GM19328 (cell line): ENCODE measurements at regions not wholly inside any gene's neighbourhood (a gene's known extent, or its start where the extent isn't known, plus 50 kb on each side); places are given as distances from the start of the nearest gene placed in this dataset.

Experiments used
- ATAC-seq: cut with Tn5 transposase; IDR thresholded peaks from one replicate; pipeline ENCODE4 v1.9.1; 2021; ENCODE audit warnings: mild to moderate bottlenecking, moderate library complexity; ENCODE audit not compliant: unreplicated experiment

DNA sequence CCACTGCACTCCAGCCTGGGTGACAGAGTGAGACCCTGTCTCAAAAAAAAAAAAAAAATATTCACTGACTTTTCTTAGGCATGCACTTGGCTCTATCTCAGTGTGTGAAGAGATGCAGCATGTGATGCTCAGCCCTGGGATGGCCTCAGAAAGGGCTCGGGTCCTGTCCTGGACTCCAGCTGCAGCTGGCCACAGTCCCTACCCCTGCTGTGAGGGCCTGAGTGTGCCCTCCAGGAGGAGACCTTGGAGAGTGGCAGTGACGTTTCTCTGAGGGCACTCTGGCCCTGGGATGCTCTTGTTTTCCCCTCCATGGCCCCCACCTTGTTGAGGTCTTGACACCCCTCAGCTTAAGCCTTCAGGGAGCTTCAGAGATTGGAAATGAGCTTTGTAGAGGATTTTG is 81.9 kb upstream of the POU3F1 start:
- no peak for ATAC-seq

GRCh38 chr1:38127428-38127827 is 80.8 kb upstream of the POU3F1 start:
- ATAC-seq = no peak

DNA sequence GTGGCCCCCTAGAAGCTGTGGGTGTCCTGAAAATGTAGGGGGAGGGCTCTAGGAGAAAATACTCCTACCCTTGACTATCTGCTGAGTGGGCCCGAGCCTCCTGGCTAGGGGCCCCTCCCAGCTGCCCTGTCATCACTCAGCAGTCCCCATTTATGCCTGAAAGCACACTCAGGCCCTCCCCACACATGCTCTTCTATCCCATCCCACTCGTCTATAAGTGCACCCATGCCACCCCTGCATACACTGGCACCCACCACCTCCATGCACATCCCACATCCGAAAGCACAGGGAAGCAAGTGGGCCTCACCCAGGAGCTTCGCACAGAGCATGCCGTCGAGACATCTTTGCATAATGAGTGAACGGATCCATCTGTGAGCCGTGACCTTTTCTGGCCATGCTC is 80.4 kb upstream of the POU3F1 start:
- ATAC-seq = no peak

GRCh38 chr1:38125837-38126520 is 79.4 kb upstream of the POU3F1 start:
- no peak for ATAC-seq

- ATAC-seq = no peak
Observed at GRCh38 chr1:38125016-38125415, 78.4 kb upstream of the POU3F1 start.

DNA sequence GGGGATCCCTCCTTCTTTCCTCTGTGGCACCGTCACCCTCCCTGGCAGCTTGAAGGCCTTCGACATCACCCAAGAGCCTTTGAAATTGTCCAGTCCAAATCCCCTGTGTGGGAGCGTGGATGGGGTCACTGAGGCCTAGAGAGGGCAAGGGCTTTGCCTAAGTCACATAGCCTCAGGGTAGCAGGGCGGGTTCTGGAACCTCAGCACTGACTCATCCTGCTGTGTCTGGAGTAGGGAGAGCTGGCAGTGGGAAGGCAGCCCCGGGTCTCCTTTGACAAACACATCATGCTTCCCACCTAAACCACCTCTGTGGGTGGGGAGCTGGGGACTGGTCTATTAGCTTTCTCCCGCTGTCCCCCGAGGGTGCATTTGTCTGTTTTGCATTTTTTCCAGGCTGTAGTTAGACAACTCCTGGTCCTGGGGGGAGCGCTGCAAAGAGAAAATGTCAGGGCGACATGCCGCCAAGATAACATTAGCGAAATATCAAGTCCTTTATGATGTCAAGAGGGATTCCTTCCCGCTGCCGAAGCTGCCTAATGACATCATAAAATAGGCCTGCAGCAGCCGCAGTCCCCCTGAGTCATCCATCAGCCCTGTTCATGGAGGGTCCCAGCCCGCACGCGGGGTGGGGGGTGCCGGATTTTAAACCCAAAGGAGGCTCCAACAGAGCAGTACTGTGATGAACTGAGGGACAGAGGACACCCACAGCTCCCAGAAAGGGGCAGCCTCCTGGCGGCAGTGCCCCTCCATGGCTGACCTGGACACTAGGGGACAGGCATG is 77.0 kb upstream of the POU3F1 start:
- ATAC-seq = no peak

DNA sequence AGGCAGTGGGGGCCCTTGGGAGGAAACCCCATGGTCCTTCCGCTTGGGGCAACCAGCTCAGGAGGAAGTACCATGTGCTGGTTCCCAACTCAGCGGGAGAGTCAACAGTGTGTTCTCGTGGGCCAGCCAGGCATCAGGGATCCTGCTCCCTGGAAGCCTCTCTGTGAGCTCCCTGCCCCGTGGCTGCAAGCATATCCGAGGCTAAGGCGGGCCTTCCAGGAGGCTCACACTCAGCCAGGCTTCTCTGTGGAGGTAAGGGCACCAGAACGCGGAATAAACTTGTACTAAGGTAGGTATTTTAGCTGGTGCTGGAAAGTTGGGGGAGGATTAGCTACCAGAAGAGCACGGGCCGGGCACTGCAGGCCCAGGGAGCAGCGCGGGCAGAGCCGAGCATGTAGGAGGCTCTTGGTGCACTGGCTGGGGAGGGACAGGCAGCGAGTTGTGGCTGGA is 74.7 kb upstream of the POU3F1 start:
- ATAC-seq = no peak

- ATAC-seq = no peak
Observed at GRCh38 chr1:38120552-38121230, 74.1 kb upstream of the POU3F1 start.

DNA sequence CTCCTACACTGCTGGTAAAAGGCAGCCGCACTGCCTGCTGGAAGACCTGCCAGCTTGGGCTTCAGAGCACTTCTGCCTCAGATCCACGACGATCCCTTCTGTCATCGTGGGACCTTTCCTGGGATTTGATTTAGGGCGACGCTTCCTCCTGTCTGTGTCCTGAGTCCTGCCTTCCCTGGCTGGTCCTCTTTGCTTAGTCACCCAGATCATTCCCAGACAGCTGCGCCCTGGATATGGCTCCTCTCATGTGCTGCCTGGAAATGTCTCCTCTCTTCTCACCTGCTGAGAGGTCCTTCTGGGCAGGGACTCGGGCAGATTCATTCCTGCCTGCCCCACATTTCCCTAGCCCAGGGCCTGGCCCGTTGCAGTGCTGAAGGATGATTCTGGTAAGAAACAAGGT is 72.4 kb upstream of the POU3F1 start:
- ATAC-seq = no peak

DNA sequence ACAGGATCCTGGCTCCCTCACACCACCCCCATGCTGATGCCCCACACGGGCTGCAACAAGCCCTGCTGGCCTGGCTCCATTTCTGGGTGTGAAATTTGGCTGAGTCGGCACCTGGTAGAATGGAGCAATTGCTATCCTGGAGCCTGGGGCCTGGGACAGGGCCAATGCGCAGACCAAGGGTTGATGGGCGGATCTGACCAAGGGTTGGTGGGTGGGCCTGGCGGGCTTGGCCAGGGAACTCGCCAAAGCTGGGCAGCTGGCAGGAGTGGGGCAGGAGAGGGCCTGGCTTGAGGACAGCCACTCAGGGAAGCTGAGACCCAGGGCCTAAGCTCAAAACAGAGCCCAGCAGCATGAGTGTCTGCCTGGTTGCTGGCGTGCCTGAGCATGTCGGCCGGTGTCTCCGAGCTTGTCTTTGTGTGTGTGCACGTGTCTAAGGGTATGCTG is 70.9 kb upstream of the POU3F1 start:
- ATAC-seq = no peak

- ATAC-seq = no peak
Observed at GRCh38 chr1:38115682-38116202, 69.1 kb upstream of the POU3F1 start.

DNA sequence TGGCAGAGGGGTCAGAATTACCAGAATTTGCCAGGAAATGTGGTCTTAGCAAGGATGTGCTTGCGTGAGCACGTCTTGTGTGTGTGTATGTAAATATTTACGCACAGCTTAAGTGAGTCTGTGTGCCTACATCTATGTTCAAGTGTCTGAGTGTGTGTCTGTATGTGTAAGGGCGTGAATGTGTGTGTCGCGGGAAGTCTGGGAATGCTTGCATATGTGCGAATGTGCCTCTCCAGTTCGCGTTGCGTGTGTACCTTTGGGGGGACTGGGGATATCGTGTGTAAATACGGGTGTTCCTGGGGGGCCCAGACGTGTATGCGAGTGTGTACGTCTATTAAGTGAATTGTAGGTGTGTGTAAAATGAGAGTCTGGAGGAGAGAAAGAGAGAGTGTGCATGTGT is 68.6 kb upstream of the POU3F1 start:
- ATAC-seq = no peak

GRCh38 chr1:38114241-38115026 is 67.8 kb upstream of the POU3F1 start:
- ATAC-seq = no peak

GRCh38 chr1:38113159-38113666 is 66.6 kb upstream of the POU3F1 start:
- ATAC-seq = no peak

- no peak for ATAC-seq
Observed at GRCh38 chr1:38111589-38111988, 65.0 kb upstream of the POU3F1 start.

GRCh38 chr1:38105267-38105666 is 58.7 kb upstream of the POU3F1 start:
- ATAC-seq = no peak

GRCh38 chr1:38102636-38103035 is 56.0 kb upstream of the POU3F1 start:
- no peak for ATAC-seq

GRCh38 chr1:38101037-38101785 is 54.6 kb upstream of the POU3F1 start:
- ATAC-seq = no peak

DNA sequence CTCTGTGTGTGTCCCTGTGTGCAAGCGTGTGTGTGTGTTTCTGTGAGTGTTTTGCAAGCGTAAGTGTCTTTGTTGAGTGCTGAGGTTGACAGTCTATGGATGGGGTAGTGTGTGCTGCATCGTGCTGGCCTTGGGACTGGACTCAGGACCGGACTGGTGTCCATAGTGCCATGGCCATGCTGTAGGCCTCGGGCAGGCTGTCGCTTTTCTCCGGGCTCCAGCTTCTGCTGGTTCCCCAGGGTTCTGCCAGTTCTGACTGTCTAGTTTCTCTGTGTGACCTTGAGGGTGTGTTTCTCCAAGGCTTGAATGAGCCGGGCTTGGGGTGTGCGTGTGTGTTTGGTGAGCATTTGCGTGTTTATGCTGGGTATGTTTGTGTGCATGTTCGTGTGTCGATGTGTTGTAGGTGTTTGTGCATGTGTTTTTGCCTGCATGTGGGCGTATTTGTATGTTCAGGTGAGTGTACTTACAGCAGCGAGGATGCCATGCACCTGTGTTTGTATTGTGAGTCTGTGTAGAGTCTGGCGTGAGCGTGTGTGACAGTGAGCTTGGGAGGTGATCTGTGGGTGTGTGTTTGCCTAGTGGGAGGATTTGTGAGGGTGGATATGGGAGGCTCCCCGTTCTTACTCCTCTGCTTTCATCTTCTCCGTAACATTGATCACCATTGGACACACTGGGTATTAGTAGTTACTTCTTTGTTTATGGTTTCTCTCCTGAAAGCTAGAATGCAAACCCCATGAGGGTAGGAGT is 51.7 kb upstream of the POU3F1 start:
- ATAC-seq = no peak
